ENCODE measurements at regions not wholly inside any gene's neighbourhood (a gene's known extent, or its start where the extent isn't known, plus 50 kb on each side); places are given as distances from the start of the nearest gene placed in this dataset.

DNA sequence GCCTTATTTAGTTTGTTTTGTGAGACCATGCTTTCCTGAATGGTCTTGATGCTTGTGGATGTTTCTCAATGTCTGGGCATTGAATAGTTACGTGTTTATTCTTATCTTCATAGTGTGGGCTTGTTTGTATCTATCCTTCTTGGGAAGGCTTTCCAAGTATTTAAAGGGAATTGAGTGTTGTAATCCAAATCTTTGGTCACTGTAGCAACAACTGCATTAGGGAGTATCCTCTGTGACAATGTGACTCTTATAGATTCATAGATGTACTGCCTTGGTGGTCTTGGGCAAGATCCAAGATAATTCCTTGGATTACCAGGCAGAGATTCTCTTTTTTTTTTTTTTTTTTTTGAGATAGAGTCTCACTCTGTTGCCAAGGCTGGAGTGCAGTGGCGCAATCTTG lies 598.4 kb downstream of the CBLN4 start:
- no peaks in the 10 kb centered on the region for H3K23me2 ChIP-seq (ENCODE audit: insufficient read length, low read depth, low read length, poor library complexity, severe bottlenecking)
- H3K23ac ChIP-seq (ENCODE audit: insufficient read length, low read depth, low read length): no peak overlapping the region
- WGBS (ENCODE audit: extremely low coverage, insufficient read length, low lambda C conversion rate): no CpG with 5 or more reads among the region's 2 CpGs

More for the DNA sequence above, 598.4 kb downstream of the CBLN4 start:
- Histone ChIP-seq H3K27ac (ENCODE audit: insufficient read length, low read depth, low read length) (no peak overlapping the region), H4K8ac (replicated peaks; ENCODE audit: insufficient read length, low read depth, low read length) (no peak overlapping the region), H4K20me1 (ENCODE audit: control insufficient read depth, insufficient read depth, insufficient read length) (no peaks in the 10 kb centered on the region), H2AFZ (ENCODE audit: low read length) (no peak overlapping the region), H2AK5ac (ENCODE audit: insufficient read length, low read length) (no peak overlapping the region), H3K9me3 (ENCODE audit: control insufficient read depth, low read depth, low read length) (no peaks in the 10 kb centered on the region), H3K4me1 (ENCODE audit: insufficient read depth, low read length) (no peaks in the 10 kb centered on the region), H3K79me2 (ENCODE audit: insufficient read depth, low read length) (no peaks in the 10 kb centered on the region), H3K18ac (ENCODE audit: insufficient read length, low read depth, low read length) (no peak overlapping the region), H4K5ac (ENCODE audit: insufficient read length, low read depth, low read length) (no peak overlapping the region), H3K9ac (ENCODE audit: extremely low read depth, insufficient read length, low read length) (no peak overlapping the region), H3K4me2 (ENCODE audit: insufficient read depth, insufficient read length, low read length) (no peak overlapping the region), H2BK15ac (ENCODE audit: low read depth, low read length) (no peak overlapping the region), H3K4ac (ENCODE audit: low read depth, low read length) (no peak overlapping the region), H3K14ac (ENCODE audit: insufficient read depth, low read length) (no peak overlapping the region), H2BK120ac (ENCODE audit: low read depth, low read length, poor library complexity, severe bottlenecking) (no peak overlapping the region), H3K27me3 (ENCODE audit: insufficient read depth, low read length) (no peaks in the 10 kb centered on the region), H2BK12ac (ENCODE audit: insufficient read length, low read depth, low read length) (no peak overlapping the region), H3T11ph (ENCODE audit: low read length) (no peak overlapping the region), H3K56ac (ENCODE audit: insufficient read length, low read depth, low read length) (no peak overlapping the region), H3K79me1 (ENCODE audit: insufficient read depth, low read depth, low read length, poor library complexity, severe bottlenecking) (no peaks in the 10 kb centered on the region), H2BK5ac (ENCODE audit: insufficient read length, low read length) (no peak overlapping the region), H2BK20ac (ENCODE audit: low read depth, low read length, poor library complexity, severe bottlenecking) (no peak overlapping the region), H4K91ac (ENCODE audit: insufficient read length, low read depth, low read length) (no peak overlapping the region)
- TF ChIP-seq, protein P1, sequence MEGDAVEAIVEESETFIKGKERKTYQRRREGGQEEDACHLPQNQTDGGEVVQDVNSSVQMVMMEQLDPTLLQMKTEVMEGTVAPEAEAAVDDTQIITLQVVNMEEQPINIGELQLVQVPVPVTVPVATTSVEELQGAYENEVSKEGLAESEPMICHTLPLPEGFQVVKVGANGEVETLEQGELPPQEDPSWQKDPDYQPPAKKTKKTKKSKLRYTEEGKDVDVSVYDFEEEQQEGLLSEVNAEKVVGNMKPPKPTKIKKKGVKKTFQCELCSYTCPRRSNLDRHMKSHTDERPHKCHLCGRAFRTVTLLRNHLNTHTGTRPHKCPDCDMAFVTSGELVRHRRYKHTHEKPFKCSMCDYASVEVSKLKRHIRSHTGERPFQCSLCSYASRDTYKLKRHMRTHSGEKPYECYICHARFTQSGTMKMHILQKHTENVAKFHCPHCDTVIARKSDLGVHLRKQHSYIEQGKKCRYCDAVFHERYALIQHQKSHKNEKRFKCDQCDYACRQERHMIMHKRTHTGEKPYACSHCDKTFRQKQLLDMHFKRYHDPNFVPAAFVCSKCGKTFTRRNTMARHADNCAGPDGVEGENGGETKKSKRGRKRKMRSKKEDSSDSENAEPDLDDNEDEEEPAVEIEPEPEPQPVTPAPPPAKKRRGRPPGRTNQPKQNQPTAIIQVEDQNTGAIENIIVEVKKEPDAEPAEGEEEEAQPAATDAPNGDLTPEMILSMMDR (conservative IDR thresholded peaks at IDR 0.05): no peak
- H3K4me1 Mint-ChIP-seq: no peaks in the 10 kb centered on the region
- H3K4me3 Mint-ChIP-seq: no peak overlapping the region
- peaks cover 11 to 12% of the 10 kb centered on the region in 2 experiments; a peak in 4 of 5 replicates for H3K9me3 Mint-ChIP-seq
- H3K27me3 Mint-ChIP-seq (ENCODE audit: low read depth): no peaks in the 10 kb centered on the region
- H3K36me3 Mint-ChIP-seq (ENCODE audit: insufficient read depth in 1 of 3, low read depth in 3 of 3): peaks cover 0 to 5% (median 0%) of the 10 kb centered on the region in 3 experiments; a peak in 3 of 7 replicates
- no peak overlapping the region for H3K27ac Mint-ChIP-seq
- DNase-seq: no peak

All from H9 (cell line).